ENCODE measurements at regions not wholly inside any gene's neighbourhood (a gene's known extent, or its start where the extent isn't known, plus 50 kb on each side); places are given as distances from the start of the nearest gene placed in this dataset.

- TF ChIP-seq ZNF362 (tag by site-specific recombination; IDR thresholded peaks at IDR 0.05) (no peak), GFI1B (tag by site-specific recombination; IDR thresholded peaks at IDR 0.05) (no peak), GLIS2 (tag by site-specific recombination; IDR thresholded peaks at IDR 0.05) (no peak), ZNF529 (tag by site-specific recombination; IDR thresholded peaks at IDR 0.05; ENCODE audit: insufficient replicate concordance) (no peak), ZNF19 (tag by site-specific recombination; IDR thresholded peaks at IDR 0.05; ENCODE audit: low read depth) (no peak), SP7 (tag by site-specific recombination; IDR thresholded peaks at IDR 0.05) (no peak), ZNF626 (tag by site-specific recombination; IDR thresholded peaks at IDR 0.05) (no peak), ZNF211 (tag by site-specific recombination; IDR thresholded peaks at IDR 0.05; ENCODE audit: low read depth) (no peak), ZNF416 (tag by site-specific recombination; IDR thresholded peaks at IDR 0.05) (no peak), ZNF549 (tag by site-specific recombination; IDR thresholded peaks at IDR 0.05) (no peak), ZBTB1 (tag by site-specific recombination; IDR thresholded peaks at IDR 0.05) (no peak), ZNF133 (tag by site-specific recombination; IDR thresholded peaks at IDR 0.05) (no peak)
Observed at GRCh38 chr10:29217292-29217738, 71.6 kb upstream of the LYZL1 start (continued).

GRCh38 chr10:29223326-29223725, 65.5 kb upstream of the LYZL1 start:
- H3K4me3 ChIP-seq (ENCODE audit: low read depth, low read length), result no peak overlapping the region
- no peak overlapping the region for H3K27ac ChIP-seq (ENCODE audit: extremely low read depth, low read depth, low read length)
- H3K36me3 ChIP-seq (ENCODE audit: control insufficient read depth in 2 of 2, insufficient read depth in 1 of 2, low read length in 2 of 2), result no peaks in the 10 kb centered on the region
- ChIA-PET CTCF (interaction anchor here (0.7 kb wide), 1 partner anchor 16 kb away, joined by 3 read pairs; no protein-coding TSS in a partner anchor), POLR2A (interaction anchor here (0.6 kb wide), 1 partner anchor 1948 kb away, joined by 7 read pairs; no protein-coding TSS in a partner anchor)
- TF ChIP-seq ZNF416 (tag by site-specific recombination; IDR thresholded peaks at IDR 0.05), result no peak
- no peak for TF ChIP-seq ZNF335 (tag by site-specific recombination; conservative IDR thresholded peaks at IDR 0.05)
- TF ChIP-seq HOXD13 (CRISPR knock-in tag; IDR thresholded peaks at IDR 0.05; ENCODE audit: borderline replicate concordance), result no peak
- TF ChIP-seq ZNF488 (tag by site-specific recombination; IDR thresholded peaks at IDR 0.05), result no peak
- TF ChIP-seq ZNF169 (tag by site-specific recombination; IDR thresholded peaks at IDR 0.05), result no peak
- no peak for TF ChIP-seq ZNF184 (tag by site-specific recombination; IDR thresholded peaks at IDR 0.05)
- no peak for TF ChIP-seq ZNF624 (tag by site-specific recombination; IDR thresholded peaks at IDR 0.05)
- no peaks in the 10 kb centered on the region for H3K9me3 ChIP-seq (ENCODE audit: control insufficient read depth, insufficient read depth, low read depth, low read length)
- H3K4me1 ChIP-seq (ENCODE audit: control insufficient read depth, insufficient read depth, low read length), result no peaks in the 10 kb centered on the region

- Histone ChIP-seq H3K9me3 (ENCODE audit: control insufficient read depth, insufficient read depth, low read depth, low read length) (no peaks in the 10 kb centered on the region), H3K4me1 (ENCODE audit: control insufficient read depth, insufficient read depth, low read length) (no peaks in the 10 kb centered on the region), H3K4me3 (ENCODE audit: low read depth, low read length) (no peak overlapping the region), H3K27ac (ENCODE audit: extremely low read depth, low read depth, low read length) (no peak overlapping the region), H3K36me3 (ENCODE audit: control insufficient read depth in 2 of 2, insufficient read depth in 1 of 2, low read length in 2 of 2) (no peaks in the 10 kb centered on the region)
- ChIA-PET POLR2A (no interaction called here), CTCF (interaction anchor here (1.1 to 1.4 kb wide), 3 partner anchors 15 to 561 kb away, joined by 3 to 6 read pairs (median 6); no protein-coding TSS in a partner anchor)
- TF ChIP-seq ZNF580 (tag by site-specific recombination; IDR thresholded peaks at IDR 0.05), result no peak
- no peak for TF ChIP-seq PRDM4 (tag by site-specific recombination; IDR thresholded peaks at IDR 0.05)
- TF ChIP-seq ZNF560 (tag by site-specific recombination; IDR thresholded peaks at IDR 0.05; ENCODE audit: borderline replicate concordance), result no peak
- TF ChIP-seq PRDM2 (tag by site-specific recombination; IDR thresholded peaks at IDR 0.05; ENCODE audit: borderline replicate concordance), result no peak
- no peak for TF ChIP-seq ZBTB17 (tag by site-specific recombination; IDR thresholded peaks at IDR 0.05)
- TF ChIP-seq ZNF629 (tag by site-specific recombination; IDR thresholded peaks at IDR 0.05), result no peak
Observed at GRCh38 chr10:29224631-29225030, 64.2 kb upstream of the LYZL1 start.
